Endothelial cell of umbilical vein (primary cell): ENCODE measurements at regions not wholly inside any gene's neighbourhood (a gene's known extent, or its start where the extent isn't known, plus 50 kb on each side); places are given as distances from the start of the nearest gene placed in this dataset.

ENCODE experiments used
- BruUV-seq: library from RNA; stranded (reverse); fragments of 400-500 nt; replicated peaks from 2 replicates; lab custom pipeline; 2021; lab: Mats Ljungman, UMichigan
- CTCF ChIA-PET: fragments of 300-600, 350-600 bp; sonication (Branson Sonifier 250); formaldehyde crosslinking; loops from one replicate; lab custom pipeline; 2021; ENCODE audit warnings: antibody characterized with exemption, inconsistent platforms; lab: Charles Lee
- POLR2A ChIA-PET: fragments of 300-600, 350-600 bp; sonication (Branson Sonifier 250); formaldehyde crosslinking; loops from one replicate; lab custom pipeline; 2021; ENCODE audit warnings: antibody characterized with exemption, inconsistent platforms; lab: Charles Lee
- DNase-seq: peaks from one replicate; pipeline ENCODE4 v3.0.0-alpha.2; 2011; ENCODE audit warnings: low read depth, low spot score
- FAIRE-seq: peaks from 2 replicates; lab custom pipeline; 2011; peaks lifted over from hg19 to GRCh38; lab: Jason Lieb, UNC
- H2AFZ ChIP-seq: 2 replicates; pipeline ENCODE4 v1.6.0; 2012; ENCODE audit warnings: low read depth, low read length, control low read depth, inconsistent platforms
- H3K27ac ChIP-seq: 2 replicates; pipeline ENCODE4 v1.5.1; 2011; ENCODE audit warnings: low read depth, mild to moderate bottlenecking, control low read depth, low read length, moderate library complexity; ENCODE audit not compliant: insufficient read depth
- H3K27me3 ChIP-seq, 2 experiments: 2 replicates each; pipeline versions ENCODE4 v1.6.0 to v1.6.1; 2011; ENCODE audit warnings: low read length in 2 of 2, mixed read lengths in 1 of 2; ENCODE audit not compliant: control insufficient read depth in 2 of 2, insufficient read depth in 2 of 2
- H3K36me3 ChIP-seq, 2 experiments: 2 replicates in 1 of 2; 3 replicates in 1 of 2; pipeline ENCODE4 v1.5.1; 2011; ENCODE audit warnings: low read length in 2 of 2, mild to moderate bottlenecking in 1 of 2, moderate library complexity in 1 of 2; ENCODE audit not compliant: control insufficient read depth in 2 of 2, insufficient read depth in 2 of 2; ENCODE audit errors: extremely low read depth in 1 of 2
- H3K4me1 ChIP-seq: 3 replicates; pipeline ENCODE4 v1.5.1; 2011; ENCODE audit warnings: mild to moderate bottlenecking, low read length; ENCODE audit not compliant: control insufficient read depth, insufficient read depth; ENCODE audit errors: extremely low read depth
- H3K4me2 ChIP-seq: 2 replicates; pipeline ENCODE4 v1.6.1; 2011; ENCODE audit warnings: low read length, control low read depth, mixed read lengths; ENCODE audit not compliant: insufficient read depth
- H3K4me3 ChIP-seq, 3 experiments: fragments of 200-600 bp in 1 of 3; sonication (generic), shearing (Covaris generic) in 1 of 3; replicated peaks in 1 of 3; 2 replicates each; pipeline ENCODE4 v1.5.1; 2011 to 2016; ENCODE audit warnings: control low read depth in 3 of 3, low read length in 3 of 3, mild to moderate bottlenecking in 2 of 3, inconsistent platforms in 1 of 3, low read depth in 1 of 3, moderate library complexity in 1 of 3; ENCODE audit not compliant: insufficient read depth in 1 of 3
- H3K79me2 ChIP-seq: 2 replicates; pipeline ENCODE4 v1.6.0; 2012; ENCODE audit warnings: low read length, inconsistent platforms; ENCODE audit not compliant: control insufficient read depth, insufficient read depth
- H3K9ac ChIP-seq: replicated peaks from 2 replicates; pipeline ENCODE3; 2011; ENCODE audit warnings: low read length, control low read depth; ENCODE audit not compliant: insufficient read depth; ENCODE audit errors: extremely low read depth
- H3K9me1 ChIP-seq: replicated peaks from 3 replicates; pipeline ENCODE4 v1.6.0; 2011; ENCODE audit warnings: mild to moderate bottlenecking, low read length; ENCODE audit not compliant: control insufficient read depth, insufficient read depth; ENCODE audit errors: extremely low read depth
- H3K9me3 ChIP-seq: replicated peaks from 2 replicates; pipeline ENCODE4 v1.5.1; 2012; ENCODE audit warnings: low read length, inconsistent platforms; ENCODE audit not compliant: control insufficient read depth, insufficient read depth
- H4K20me1 ChIP-seq: replicated peaks from 2 replicates; pipeline ENCODE3; 2011; ENCODE audit warnings: mild to moderate bottlenecking, low read length; ENCODE audit not compliant: control insufficient read depth, insufficient read depth; ENCODE audit errors: extremely low read depth
- EZH2 ChIP-seq: IDR thresholded peaks from 2 replicates; pipeline ENCODE4 v1.6.1; 2012; ENCODE audit warnings: borderline replicate concordance, low read depth, mild to moderate bottlenecking, moderate library complexity, low read length, inconsistent platforms; ENCODE audit not compliant: severe bottlenecking
- FOS ChIP-seq: IDR thresholded peaks from 2 replicates; pipeline ENCODE4 v1.6.1; 2011; ENCODE audit warnings: mild to moderate bottlenecking, low read length, moderate library complexity, borderline replicate concordance; ENCODE audit not compliant: insufficient read depth
- GATA2 ChIP-seq: IDR thresholded peaks from 2 replicates; pipeline ENCODE4 v1.7.0; 2011; ENCODE audit warnings: low read depth, mild to moderate bottlenecking, moderate library complexity, mixed read lengths, low read length; ENCODE audit not compliant: insufficient read length, insufficient read depth
- JUN ChIP-seq: IDR thresholded peaks from 2 replicates; pipeline ENCODE4 v1.6.1; 2011; ENCODE audit warnings: borderline replicate concordance, low read depth; ENCODE audit not compliant: insufficient read length, insufficient read depth
- MYC ChIP-seq: IDR thresholded peaks from one replicate; pipeline ENCODE4 v1.6.1; 2011; ENCODE audit warnings: mild to moderate bottlenecking, low read depth, low read length
- POLR2A ChIP-seq: IDR thresholded peaks from 2 replicates; pipeline ENCODE4 v1.6.1; 2012; ENCODE audit warnings: low read depth, mild to moderate bottlenecking, control low read depth, low read length
- POLR2AphosphoS5 ChIP-seq: IDR thresholded peaks from 2 replicates; pipeline ENCODE4 v1.6.1; 2012; ENCODE audit warnings: low read depth, mild to moderate bottlenecking, control low read depth, low read length, moderate library complexity; ENCODE audit not compliant: insufficient read depth
- dilution Hi-C: fragments of 300-500 bp; cut with MboI; formaldehyde crosslinking; loops from one replicate; pipeline ENCODE4 v1.15.0; 2019; ENCODE audit warnings: low sequenced_read_pairs; ENCODE audit not compliant: extremely low pct_ligation_motif_present
- intact Hi-C: fragments of 100-400 bp; cut with micrococcal nuclease; formaldehyde crosslinking; loops from one replicate; pipeline ENCODE4 v1.10.0; 2022
- TF ChIP-seq, protein P1 (sequence below), 2 donors: IDR thresholded peaks; 1 replicate in 1 of 2; 2 replicates in 1 of 2; pipeline ENCODE4 v1.5.1; 2011; ENCODE audit warnings: low read length in 2 of 2, mild to moderate bottlenecking in 2 of 2, moderate library complexity in 2 of 2, control low read depth in 1 of 2, inconsistent platforms in 1 of 2, low read depth in 1 of 2; ENCODE audit not compliant: insufficient read depth in 1 of 2; ENCODE audit errors: extremely low read depth in 1 of 2
- TF ChIP-seq, protein P2 (sequence below): IDR thresholded peaks from 2 replicates; pipeline ENCODE4 v1.6.1; 2011; ENCODE audit not compliant: insufficient read depth, insufficient read length

DNA sequence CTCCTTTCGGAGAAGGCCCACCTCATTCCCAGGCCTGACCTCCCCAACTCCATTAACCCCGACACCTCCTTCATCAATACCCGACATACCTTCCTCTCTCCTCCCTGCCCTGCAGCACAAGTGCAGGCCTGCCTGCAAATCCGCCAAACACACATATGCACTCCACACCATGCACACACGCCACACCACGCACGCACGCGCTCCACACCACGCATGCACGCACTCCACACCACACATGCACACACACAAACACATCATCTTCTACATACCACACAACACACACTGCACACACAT is 629.6 kb downstream of the TBC1D22A start:
- no peak for FAIRE-seq
- BruUV-seq: no TSS peak
- H3K4me3 ChIP-seq: no peak overlapping the region
- no peaks in the 10 kb centered on the region for H3K9me1 ChIP-seq
- H3K9ac ChIP-seq: no peak overlapping the region
- no peak overlapping the region for H3K27ac ChIP-seq
- no peaks in the 10 kb centered on the region for H3K36me3 ChIP-seq
- no peaks in the 10 kb centered on the region for H3K9me3 ChIP-seq
- dilution Hi-C loops (no loop called here), intact Hi-C loops (no loop called here)
- no peaks in the 10 kb centered on the region for H3K4me1 ChIP-seq
- ChIA-PET CTCF (no interaction called here), POLR2A (no interaction called here)
- H3K79me2 ChIP-seq: no peaks in the 10 kb centered on the region
- DNase-seq: no peak
- H2AFZ ChIP-seq: no peak overlapping the region
- no peak for TF ChIP-seq POLR2AphosphoS5
- TF ChIP-seq JUN: no peak
- no peak for TF ChIP-seq EZH2
- no peak for TF ChIP-seq MYC
- no peak for TF ChIP-seq POLR2A
- TF ChIP-seq, protein P1, sequence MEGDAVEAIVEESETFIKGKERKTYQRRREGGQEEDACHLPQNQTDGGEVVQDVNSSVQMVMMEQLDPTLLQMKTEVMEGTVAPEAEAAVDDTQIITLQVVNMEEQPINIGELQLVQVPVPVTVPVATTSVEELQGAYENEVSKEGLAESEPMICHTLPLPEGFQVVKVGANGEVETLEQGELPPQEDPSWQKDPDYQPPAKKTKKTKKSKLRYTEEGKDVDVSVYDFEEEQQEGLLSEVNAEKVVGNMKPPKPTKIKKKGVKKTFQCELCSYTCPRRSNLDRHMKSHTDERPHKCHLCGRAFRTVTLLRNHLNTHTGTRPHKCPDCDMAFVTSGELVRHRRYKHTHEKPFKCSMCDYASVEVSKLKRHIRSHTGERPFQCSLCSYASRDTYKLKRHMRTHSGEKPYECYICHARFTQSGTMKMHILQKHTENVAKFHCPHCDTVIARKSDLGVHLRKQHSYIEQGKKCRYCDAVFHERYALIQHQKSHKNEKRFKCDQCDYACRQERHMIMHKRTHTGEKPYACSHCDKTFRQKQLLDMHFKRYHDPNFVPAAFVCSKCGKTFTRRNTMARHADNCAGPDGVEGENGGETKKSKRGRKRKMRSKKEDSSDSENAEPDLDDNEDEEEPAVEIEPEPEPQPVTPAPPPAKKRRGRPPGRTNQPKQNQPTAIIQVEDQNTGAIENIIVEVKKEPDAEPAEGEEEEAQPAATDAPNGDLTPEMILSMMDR (IDR thresholded peaks at IDR 0.05; ENCODE audit: extremely low read depth in 1 of 2, insufficient read depth in 1 of 2, low read depth in 1 of 2, low read length in 2 of 2): no peak
- TF ChIP-seq, protein P2, sequence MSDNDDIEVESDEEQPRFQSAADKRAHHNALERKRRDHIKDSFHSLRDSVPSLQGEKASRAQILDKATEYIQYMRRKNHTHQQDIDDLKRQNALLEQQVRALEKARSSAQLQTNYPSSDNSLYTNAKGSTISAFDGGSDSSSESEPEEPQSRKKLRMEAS: no peak
- TF ChIP-seq FOS: no peak
- TF ChIP-seq GATA2: no peak
- H4K20me1 ChIP-seq: no peaks in the 10 kb centered on the region
- no peak overlapping the region for H3K4me2 ChIP-seq
- H3K27me3 ChIP-seq: no peaks in the 10 kb centered on the region
